ENCODE measurements at regions not wholly inside any gene's neighbourhood (a gene's known extent, or its start where the extent isn't known, plus 50 kb on each side); places are given as distances from the start of the nearest gene placed in this dataset.

GRCh38 chr5:164545507-164545906, 1040.1 kb downstream of the MAT2B start:
- TF ChIP-seq CTCF (IDR thresholded peaks at IDR 0.05): no peak
- no peaks in the 10 kb centered on the region for H3K27me3 ChIP-seq
- H3K4me1 ChIP-seq: no peaks in the 10 kb centered on the region
- no peaks in the 10 kb centered on the region for H3K9me3 ChIP-seq
- H3K36me3 ChIP-seq: no peaks in the 10 kb centered on the region
- no peak overlapping the region for H3K27ac ChIP-seq
- no peak for DNase-seq (ENCODE audit: low spot score)
- H3K4me3 ChIP-seq: no peak overlapping the region

GRCh38 chr5:164553851-164554250, 1048.4 kb downstream of the MAT2B start:
- Histone ChIP-seq H3K27me3 (no peaks in the 10 kb centered on the region), H3K4me3 (no peak overlapping the region), H3K4me1 (no peaks in the 10 kb centered on the region), H3K9me3 (no peaks in the 10 kb centered on the region), H3K36me3 (no peaks in the 10 kb centered on the region), H3K27ac (no peak overlapping the region)
- DNase-seq (ENCODE audit: low spot score): no peak
- no peak for TF ChIP-seq CTCF (IDR thresholded peaks at IDR 0.05)

GRCh38 chr5:164555809-164556208, 1050.4 kb downstream of the MAT2B start:
- H3K4me1 ChIP-seq: no peaks in the 10 kb centered on the region
- DNase-seq (ENCODE audit: low spot score): no peak
- no peaks in the 10 kb centered on the region for H3K9me3 ChIP-seq
- TF ChIP-seq CTCF (IDR thresholded peaks at IDR 0.05): no peak
- no peaks in the 10 kb centered on the region for H3K27me3 ChIP-seq
- no peak overlapping the region for H3K4me3 ChIP-seq
- no peak overlapping the region for H3K27ac ChIP-seq
- H3K36me3 ChIP-seq: no peaks in the 10 kb centered on the region

GRCh38 chr5:164560216-164560615, 1054.8 kb downstream of the MAT2B start:
- Histone ChIP-seq H3K4me3 (no peak overlapping the region), H3K4me1 (no peaks in the 10 kb centered on the region), H3K9me3 (no peaks in the 10 kb centered on the region), H3K36me3 (no peaks in the 10 kb centered on the region), H3K27me3 (no peaks in the 10 kb centered on the region), H3K27ac (no peak overlapping the region)
- DNase-seq (ENCODE audit: low spot score): no peak
- no peak for TF ChIP-seq CTCF (IDR thresholded peaks at IDR 0.05)

GRCh38 chr5:164561933-164562872, 1056.8 kb downstream of the MAT2B start:
- no peaks in the 10 kb centered on the region for H3K27me3 ChIP-seq
- no peak overlapping the region for H3K4me3 ChIP-seq
- TF ChIP-seq CTCF (IDR thresholded peaks at IDR 0.05): no peak
- H3K9me3 ChIP-seq: no peaks in the 10 kb centered on the region
- DNase-seq (ENCODE audit: low spot score): no peak
- no peaks in the 10 kb centered on the region for H3K36me3 ChIP-seq
- no peak overlapping the region for H3K27ac ChIP-seq
- H3K4me1 ChIP-seq: no peaks in the 10 kb centered on the region
